Mononuclear cell (primary cell): ENCODE measurements at regions not wholly inside any gene's neighbourhood (a gene's known extent, or its start where the extent isn't known, plus 50 kb on each side); places are given as distances from the start of the nearest gene placed in this dataset.

Experiments
- H3K27me3 ChIP-seq: 2 replicates; pipeline ENCODE4 v1.6.0; 2011; ENCODE audit warnings: low read length, control low read depth; ENCODE audit not compliant: insufficient read depth
- H3K4me1 ChIP-seq: 2 replicates; pipeline ENCODE4 v1.5.1; 2011; ENCODE audit warnings: mild to moderate bottlenecking, low read length, control low read depth; ENCODE audit not compliant: insufficient read depth
- H3K4me3 ChIP-seq: 2 replicates; pipeline ENCODE4 v1.5.1; 2011; ENCODE audit warnings: mild to moderate bottlenecking, low read length, moderate library complexity
- H3K9me3 ChIP-seq: 2 replicates; pipeline ENCODE4 v1.5.1; 2011; ENCODE audit warnings: low read depth, mild to moderate bottlenecking, control low read depth, low read length

GRCh38 chr10:78964274-78964951 is 104.4 kb upstream of the ZMIZ1 start:
- Histone ChIP-seq H3K4me3 (no peak overlapping the region), H3K9me3 (no peaks in the 10 kb centered on the region), H3K4me1 (no peaks in the 10 kb centered on the region), H3K27me3 (no peaks in the 10 kb centered on the region)

GRCh38 chr10:78964952-78965633 is 103.7 kb upstream of the ZMIZ1 start:
- Histone ChIP-seq H3K4me3 (no peak overlapping the region), H3K9me3 (no peaks in the 10 kb centered on the region), H3K27me3 (no peaks in the 10 kb centered on the region)

DNA sequence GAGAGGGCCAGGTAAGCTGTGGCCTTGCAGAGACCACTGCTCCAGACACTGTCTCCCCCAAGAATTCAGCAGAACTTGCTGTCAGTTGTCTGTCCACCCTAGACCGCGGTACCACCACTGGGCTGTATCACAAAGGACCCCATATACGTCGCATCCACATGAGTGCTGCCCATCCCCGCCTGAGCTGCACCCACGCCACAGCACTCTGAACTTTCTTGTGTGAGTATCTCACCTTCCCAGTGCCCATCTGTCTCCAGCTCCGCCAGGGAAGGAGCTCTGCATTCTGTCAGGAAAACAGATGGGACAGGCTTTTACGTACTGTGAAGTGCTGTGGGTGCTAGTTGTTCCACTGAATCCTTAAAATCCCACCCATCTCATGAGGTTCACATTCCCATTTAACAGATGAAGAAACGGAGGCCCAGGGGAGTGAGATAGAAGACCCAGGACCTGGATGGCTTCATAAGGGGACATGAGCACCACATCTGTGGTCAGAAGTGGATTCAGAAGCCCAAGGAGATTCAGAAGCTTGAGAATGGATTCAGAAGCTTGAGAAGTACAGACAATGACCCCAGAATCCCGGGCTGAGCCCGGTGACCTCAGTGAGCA is 102.5 kb upstream of the ZMIZ1 start:
- Histone ChIP-seq H3K4me1 (no peaks in the 10 kb centered on the region), H3K27me3 (no peaks in the 10 kb centered on the region), H3K9me3 (no peaks in the 10 kb centered on the region), H3K4me3 (no peak overlapping the region)

More at GRCh38 chr10:78964952-78965633, 103.7 kb upstream of the ZMIZ1 start:
- H3K4me1 ChIP-seq: no peaks in the 10 kb centered on the region

GRCh38 chr10:78966844-78967488 is 101.8 kb upstream of the ZMIZ1 start:
- Histone ChIP-seq H3K4me3 (no peak overlapping the region), H3K27me3 (no peaks in the 10 kb centered on the region), H3K4me1 (no peaks in the 10 kb centered on the region), H3K9me3 (no peaks in the 10 kb centered on the region)

DNA sequence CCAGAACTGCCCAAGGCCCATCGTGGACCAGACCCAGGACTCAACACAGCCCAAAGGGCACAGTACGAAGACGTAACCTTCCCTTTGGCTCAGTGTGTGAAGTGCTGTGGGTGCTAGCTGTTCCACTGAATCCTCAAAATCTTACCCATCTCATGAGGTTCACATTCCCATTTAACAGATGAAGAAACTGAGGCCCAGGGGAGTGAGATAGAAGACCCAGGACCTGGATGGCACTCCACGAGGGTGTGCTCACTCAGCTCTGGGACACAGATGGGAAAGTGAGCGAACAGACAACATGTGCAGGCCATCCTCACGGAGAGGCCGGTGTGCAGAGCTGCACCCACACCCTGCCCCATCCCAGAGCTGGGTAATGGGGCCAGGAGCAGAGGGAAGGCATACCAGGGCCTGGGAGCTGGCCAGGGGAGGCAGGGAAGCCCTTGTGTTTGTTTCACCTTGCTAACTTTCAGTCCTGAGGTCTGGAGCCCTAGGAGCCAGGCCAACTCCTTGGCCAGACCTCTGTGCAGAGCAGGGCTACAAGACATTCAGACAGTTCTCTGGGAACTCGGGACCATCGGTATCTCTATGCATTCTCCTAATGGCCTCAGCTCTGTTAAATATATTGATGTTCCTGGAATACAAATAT is 100.3 kb upstream of the ZMIZ1 start:
- H3K4me3 ChIP-seq: no peak overlapping the region
- peaks cover 8% of the 10 kb centered on the region for H3K4me1 ChIP-seq
- H3K27me3 ChIP-seq: no peaks in the 10 kb centered on the region

DNA sequence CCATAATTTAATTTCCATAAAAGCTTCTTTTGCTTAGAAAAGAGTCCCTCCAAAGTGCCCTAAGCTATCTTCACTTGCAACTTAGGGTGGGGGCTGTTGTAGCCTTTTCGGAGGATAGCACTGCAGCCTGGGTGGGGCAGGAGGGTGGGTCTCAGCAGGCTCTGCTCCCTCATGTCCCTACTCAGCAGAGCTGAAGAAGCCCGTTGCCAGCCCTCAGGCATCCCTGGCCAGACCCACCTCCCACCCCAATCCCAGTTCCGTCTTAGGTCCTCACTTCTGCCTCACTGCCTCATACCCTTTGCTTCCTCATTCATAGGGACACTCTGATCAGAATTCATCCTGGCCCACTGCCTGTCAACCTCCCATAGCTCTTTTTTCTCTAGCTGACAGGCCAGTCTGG is 99.8 kb upstream of the ZMIZ1 start:
- H3K4me3 ChIP-seq: no peak overlapping the region
- peaks cover 8% of the 10 kb centered on the region for H3K4me1 ChIP-seq
- no peaks in the 10 kb centered on the region for H3K27me3 ChIP-seq
- no peaks in the 10 kb centered on the region for H3K9me3 ChIP-seq

More for the DNA sequence above, 100.3 kb upstream of the ZMIZ1 start:
- H3K9me3 ChIP-seq: no peaks in the 10 kb centered on the region

- no peaks in the 10 kb centered on the region for H3K27me3 ChIP-seq
- no peak overlapping the region for H3K4me3 ChIP-seq
- H3K4me1 ChIP-seq: peaks cover 15% of the 10 kb centered on the region
Measured at GRCh38 chr10:78969719-78970118, 99.0 kb upstream of the ZMIZ1 start.

DNA sequence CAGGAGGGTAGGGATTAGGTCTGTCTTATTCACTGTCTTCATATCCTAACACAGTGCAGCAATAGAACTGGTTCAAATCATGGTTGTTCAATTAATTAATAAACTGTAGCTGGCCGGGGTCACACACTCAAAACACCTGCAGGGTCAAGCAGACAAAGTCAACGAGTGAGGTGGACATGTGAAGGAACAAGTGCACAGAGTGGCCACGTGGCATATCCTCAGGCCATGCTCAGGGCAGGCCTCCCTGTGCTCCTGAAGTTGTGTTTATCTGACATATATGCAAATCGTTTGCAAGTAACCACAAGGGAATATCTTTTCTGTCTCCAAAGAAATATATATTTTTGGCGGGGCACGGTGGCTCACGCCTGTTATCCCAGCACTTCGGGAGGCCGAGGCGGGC is 98.5 kb upstream of the ZMIZ1 start:
- H3K27me3 ChIP-seq: no peaks in the 10 kb centered on the region
- H3K9me3 ChIP-seq: no peaks in the 10 kb centered on the region
- no peak overlapping the region for H3K4me3 ChIP-seq
- H3K4me1 ChIP-seq: peaks cover 19% of the 10 kb centered on the region

More at GRCh38 chr10:78969719-78970118, 99.0 kb upstream of the ZMIZ1 start:
- no peaks in the 10 kb centered on the region for H3K9me3 ChIP-seq

DNA sequence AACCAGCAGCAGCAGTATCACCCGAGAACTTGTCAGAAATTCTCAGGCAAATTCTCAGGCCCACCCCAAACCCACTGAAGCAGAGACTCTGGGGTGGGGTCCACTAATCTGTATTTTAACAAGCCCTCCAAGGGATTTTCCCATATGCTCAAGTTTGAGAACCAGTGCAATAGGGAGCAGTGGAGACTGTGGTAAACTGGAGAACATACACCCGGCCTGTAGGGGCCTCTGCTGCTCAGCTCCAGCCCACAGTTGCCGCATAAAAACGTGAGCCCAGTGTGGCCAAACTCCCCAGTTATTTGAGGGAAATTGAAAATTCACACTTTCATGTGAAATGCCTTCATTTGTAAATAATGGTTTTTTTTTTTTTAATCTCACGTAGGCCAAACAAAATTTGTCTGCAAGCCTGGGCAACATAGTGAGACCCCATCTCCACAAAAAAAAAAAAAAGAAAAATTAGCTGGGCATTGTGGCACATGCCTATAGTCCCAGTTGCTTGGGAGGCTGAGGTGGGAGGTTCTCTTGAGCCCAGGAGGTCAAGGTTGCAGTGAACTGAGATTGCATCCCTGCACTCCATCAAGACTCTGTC is 97.6 kb upstream of the ZMIZ1 start:
- Histone ChIP-seq H3K4me3 (no peak overlapping the region), H3K27me3 (no peaks in the 10 kb centered on the region), H3K9me3 (no peaks in the 10 kb centered on the region), H3K4me1 (peaks cover 19% of the 10 kb centered on the region)

DNA sequence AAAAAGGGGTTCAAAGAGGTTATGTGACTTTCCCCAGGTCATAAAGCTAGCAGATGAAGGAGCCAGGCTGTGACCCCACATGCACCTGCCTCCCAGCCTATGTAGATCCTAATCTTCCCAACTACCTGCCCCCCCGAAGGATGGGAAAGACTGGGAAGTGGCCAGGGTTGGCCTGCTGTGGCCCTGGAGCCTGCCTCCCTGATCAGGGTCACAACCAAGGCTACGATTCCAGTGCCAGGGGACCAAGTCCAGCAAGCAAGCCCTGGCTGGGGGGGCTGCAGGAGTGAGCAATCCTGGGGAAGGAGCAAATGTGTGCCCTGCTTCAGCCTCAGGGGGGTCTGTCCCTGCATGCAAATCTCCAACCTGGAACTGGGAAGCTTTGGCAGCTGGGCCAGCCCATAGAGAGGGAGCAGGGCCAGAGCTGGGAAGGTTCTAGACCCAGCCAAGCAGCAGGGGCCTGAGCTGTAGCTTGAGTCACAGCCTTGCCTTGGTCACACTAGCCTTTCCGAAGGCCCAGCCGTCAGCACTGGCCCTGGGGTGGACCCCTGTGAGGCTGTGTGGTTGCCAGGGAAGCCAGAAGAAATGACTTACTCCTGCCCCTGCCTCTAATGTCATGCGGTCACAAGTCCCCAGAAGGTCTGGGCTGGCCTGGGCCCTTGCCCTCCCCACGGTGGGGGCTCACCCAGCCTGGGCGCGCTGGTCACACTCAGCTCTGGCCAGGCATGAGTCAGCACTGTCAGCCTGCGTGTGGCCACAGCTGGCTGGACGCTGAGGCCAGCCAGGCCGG is 96.4 kb upstream of the ZMIZ1 start:
- H3K4me1 ChIP-seq: peaks cover 19% of the 10 kb centered on the region
- no peaks in the 10 kb centered on the region for H3K9me3 ChIP-seq
- H3K4me3 ChIP-seq: no peak overlapping the region
- no peaks in the 10 kb centered on the region for H3K27me3 ChIP-seq

GRCh38 chr10:78972947-78973900 is 95.5 kb upstream of the ZMIZ1 start:
- H3K4me3 ChIP-seq: peak overlapping the region; percentile 19
- H3K9me3 ChIP-seq: no peaks in the 10 kb centered on the region

DNA sequence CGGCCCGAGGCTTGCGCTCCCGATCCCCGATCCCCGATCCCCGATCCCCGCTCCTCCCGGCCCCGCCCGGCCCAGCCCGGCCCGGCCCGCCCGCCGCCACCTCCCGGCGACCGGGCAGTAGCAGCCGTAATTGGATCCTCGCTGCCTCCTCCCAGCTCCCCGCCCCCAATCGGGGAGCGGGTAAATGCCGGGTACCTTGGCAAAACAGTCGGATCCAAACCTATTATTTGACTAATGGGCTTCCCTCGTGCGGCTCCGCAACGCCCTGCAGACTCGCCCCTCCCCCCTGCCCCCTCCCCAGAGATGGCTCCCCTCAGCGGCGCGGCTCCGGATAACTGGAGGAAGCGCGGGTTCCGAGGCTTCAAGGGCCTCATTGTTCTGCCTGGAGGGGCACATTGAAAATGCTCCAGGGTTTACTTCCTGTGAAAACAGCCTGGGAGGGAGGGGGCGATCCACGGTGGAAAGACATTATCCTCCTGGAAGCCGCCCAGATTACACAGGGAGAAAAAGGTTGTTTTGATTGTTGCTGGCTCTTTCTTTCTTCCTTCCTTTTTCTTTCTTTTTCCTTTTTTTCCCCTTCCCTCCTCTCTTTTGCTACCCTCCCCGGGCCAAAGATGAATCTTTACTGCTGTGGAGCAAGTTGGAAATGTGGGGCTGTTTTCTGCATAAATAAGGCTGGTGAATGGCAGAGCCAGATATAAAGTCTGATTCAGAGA is 94.7 kb upstream of the ZMIZ1 start:
- H3K9me3 ChIP-seq: no peaks in the 10 kb centered on the region
- no peaks in the 10 kb centered on the region for H3K27me3 ChIP-seq
- H3K4me3 ChIP-seq: peak overlapping the region; percentile 28
- H3K4me1 ChIP-seq: peaks cover 19% of the 10 kb centered on the region

More at GRCh38 chr10:78972947-78973900, 95.5 kb upstream of the ZMIZ1 start:
- Histone ChIP-seq H3K4me1 (peaks cover 19% of the 10 kb centered on the region), H3K27me3 (no peaks in the 10 kb centered on the region)
